IMR-90 (cell line): ENCODE measurements at regions not wholly inside any gene's neighbourhood (a gene's known extent, or its start where the extent isn't known, plus 50 kb on each side); places are given as distances from the start of the nearest gene placed in this dataset.
A peak's percentile ranks its signal among the peaks of the same experiment; 100 is the strongest.

ENCODE experiments used
- ATAC-seq: fragments of 200-7000 bp; cut with Tn5 transposase; 2 replicates; pipeline ENCODE4 v1.9.1; 2020; ENCODE audit warnings: low read depth, mild to moderate bottlenecking, moderate library complexity
- BruUV-seq: library from RNA; stranded (reverse); fragments of 400-500 nt; replicated peaks from 2 replicates; lab custom pipeline; 2021; lab: Mats Ljungman, UMichigan
- CTCF ChIA-PET: fragments of 300-600 bp; formaldehyde crosslinking; extraction: SDS; loops from one replicate; lab custom pipeline; 2021; ENCODE audit warnings: antibody characterized with exemption; lab: Yijun Ruan, JAX
- POLR2A ChIA-PET: fragments of 300-600 bp; sonication (Branson Sonifier 250); formaldehyde crosslinking; loops from one replicate; lab custom pipeline; 2022; ENCODE audit warnings: antibody characterized with exemption; ENCODE audit not compliant: unreplicated experiment; lab: Charles Lee
- DNase-seq: peaks from one replicate; pipeline ENCODE4 v3.0.0; 2013
- H2AFZ ChIP-seq: replicated peaks from 2 replicates; pipeline ENCODE3; 2013; ENCODE audit warnings: low read length, mild to moderate bottlenecking; ENCODE audit not compliant: poor library complexity
- H2AK5ac ChIP-seq: 2 replicates; pipeline ENCODE4 v1.6.1; 2013; ENCODE audit warnings: low read depth, low read length, inconsistent platforms
- H2AK9ac ChIP-seq: replicated peaks from 2 replicates; pipeline ENCODE3; 2013; ENCODE audit warnings: mild to moderate bottlenecking, low read depth, low read length, moderate library complexity; ENCODE audit not compliant: poor library complexity
- H2BK120ac ChIP-seq: 2 replicates; pipeline ENCODE4 v1.6.1; 2013; ENCODE audit warnings: low read depth, low read length, inconsistent platforms
- H2BK15ac ChIP-seq: 3 replicates; pipeline ENCODE4 v1.6.1; 2013; ENCODE audit warnings: low read depth, low read length, inconsistent platforms
- H2BK20ac ChIP-seq: 2 replicates; pipeline ENCODE4 v1.6.1; 2013; ENCODE audit warnings: low read depth, mild to moderate bottlenecking, inconsistent platforms, low read length, moderate library complexity
- H2BK5ac ChIP-seq: 2 replicates; pipeline ENCODE4 v1.6.1; 2013; ENCODE audit warnings: mild to moderate bottlenecking, low read depth, low read length, inconsistent platforms; ENCODE audit not compliant: poor library complexity, severe bottlenecking
- H3K14ac ChIP-seq: replicated peaks from 2 replicates; pipeline ENCODE4 v1.6.1; 2013; ENCODE audit warnings: low read depth, low read length, inconsistent platforms
- H3K18ac ChIP-seq: 2 replicates; pipeline ENCODE4 v1.6.1; 2013; ENCODE audit warnings: low read depth, low read length, control low read depth
- H3K23ac ChIP-seq: 2 replicates; pipeline ENCODE4 v1.6.1; 2013; ENCODE audit warnings: low read depth, low read length, inconsistent platforms
- H3K27ac ChIP-seq: 2 replicates; pipeline ENCODE4 v1.5.1; 2013; ENCODE audit warnings: mild to moderate bottlenecking, control low read depth, low read length; ENCODE audit not compliant: insufficient read depth
- H3K27me3 ChIP-seq: 2 replicates; pipeline ENCODE4 v1.6.1; 2013; ENCODE audit warnings: low read length; ENCODE audit not compliant: control insufficient read depth, insufficient read depth
- H3K36me3 ChIP-seq: 2 replicates; pipeline ENCODE4 v1.6.1; 2013; ENCODE audit warnings: low read length, mixed read lengths; ENCODE audit not compliant: control insufficient read depth, insufficient read depth
- H3K4ac ChIP-seq: 2 replicates; pipeline ENCODE4 v1.6.1; 2013; ENCODE audit warnings: low read depth, low read length, inconsistent platforms
- H3K4me1 ChIP-seq: 2 replicates; pipeline ENCODE4 v1.6.1; 2013; ENCODE audit warnings: low read length, mixed read lengths; ENCODE audit not compliant: control insufficient read depth, insufficient read depth
- H3K4me2 ChIP-seq: 2 replicates; pipeline ENCODE4 v1.6.1; 2013; ENCODE audit warnings: low read depth, mild to moderate bottlenecking, control low read depth, low read length, moderate library complexity
- H3K4me3 ChIP-seq: 2 replicates; pipeline ENCODE4 v1.5.1; 2013; ENCODE audit warnings: low read depth, mild to moderate bottlenecking, control low read depth, low read length, moderate library complexity; ENCODE audit not compliant: insufficient read depth
- H3K56ac ChIP-seq: 2 replicates; pipeline ENCODE4 v1.6.1; 2013; ENCODE audit warnings: low read length, inconsistent platforms; ENCODE audit not compliant: insufficient read depth; ENCODE audit errors: extremely low read depth
- H3K79me1 ChIP-seq, 2 experiments: 2 replicates each; pipeline ENCODE4 v1.6.1; 2013; ENCODE audit warnings: low read length in 2 of 2, inconsistent platforms in 1 of 2, low read depth in 1 of 2
- H3K9ac ChIP-seq: 2 replicates; pipeline ENCODE4 v1.6.1; 2013; ENCODE audit warnings: low read depth, low read length, control low read depth
- H3K9me1 ChIP-seq: 2 replicates; pipeline ENCODE4 v1.6.1; 2013; ENCODE audit warnings: low read length, inconsistent platforms; ENCODE audit not compliant: insufficient read depth
- H3K9me3 ChIP-seq: 2 replicates; pipeline ENCODE4 v1.6.1; 2013; ENCODE audit warnings: low read length; ENCODE audit not compliant: control insufficient read depth, insufficient read depth
- H4K20me1 ChIP-seq: 2 replicates; pipeline ENCODE4 v1.6.1; 2013; ENCODE audit warnings: low read length, inconsistent platforms; ENCODE audit not compliant: insufficient read depth
- H4K5ac ChIP-seq: 2 replicates; pipeline ENCODE4 v1.6.1; 2013; ENCODE audit warnings: mild to moderate bottlenecking, low read depth, low read length, control low read depth
- H4K8ac ChIP-seq, 2 experiments: 2 replicates each; pipeline ENCODE4 v1.6.1; 2013; ENCODE audit warnings: low read depth in 2 of 2, low read length in 2 of 2, control low read depth in 1 of 2, inconsistent platforms in 1 of 2
- H4K91ac ChIP-seq: 2 replicates; pipeline ENCODE4 v1.6.1; 2013; ENCODE audit warnings: low read depth, low read length, inconsistent platforms; ENCODE audit not compliant: insufficient read depth
- FOS ChIP-seq: fragments of 150-350 bp; IDR thresholded peaks from 2 replicates; pipeline ENCODE4 v1.6.1; 2016; ENCODE audit warnings: low read depth, low read length
- MAZ ChIP-seq: IDR thresholded peaks from 2 replicates; pipeline ENCODE4 v1.6.1; 2012; ENCODE audit warnings: low read depth, mild to moderate bottlenecking, low read length, improper control_type of control experiment, moderate library complexity, borderline replicate concordance
- dilution Hi-C: fragments of 300-500 bp; cut with HindIII; formaldehyde crosslinking; loops from one replicate; pipeline ENCODE4 v1.14.3; 2018; ENCODE audit warnings: low sequenced_read_pairs; ENCODE audit not compliant: unreplicated experiment
- in situ Hi-C: fragments of 300-500 bp; cut with MboI; formaldehyde crosslinking; loops from 3 replicates; pipeline ENCODE4 v1.14.3; 2019; ENCODE audit warnings: low sequenced_read_pairs, inconsistent platforms, mixed read lengths
- intact Hi-C: fragments of 100-400 bp; cut with micrococcal nuclease; formaldehyde crosslinking; loops from 2 replicates; pipeline ENCODE4 v1.10.0; 2022
- TF ChIP-seq, protein P1 (sequence below): fragments of 150-350 bp; IDR thresholded peaks from 2 replicates; pipeline ENCODE4 v1.6.1; 2016; ENCODE audit warnings: low read depth, mild to moderate bottlenecking, low read length, moderate library complexity, borderline replicate concordance

- Histone ChIP-seq H3K36me3 (no peaks in the 10 kb centered on the region), H3K18ac (no peak overlapping the region), H4K91ac (no peak overlapping the region), H3K4me3 (no peak overlapping the region), H4K8ac (no peak overlapping the region), H3K4me2 (no peak overlapping the region), H2BK120ac (no peak overlapping the region), H3K23ac (no peak overlapping the region), H3K9ac (no peak overlapping the region), H3K56ac (no peak overlapping the region), H2AK5ac (no peak overlapping the region), H2AFZ (no peak overlapping the region), H2BK15ac (no peak overlapping the region), H3K14ac (no peak overlapping the region), H4K20me1 (no peaks in the 10 kb centered on the region), H3K4ac (no peak overlapping the region), H3K27ac (no peak overlapping the region), H3K27me3 (no peaks in the 10 kb centered on the region), H4K5ac (no peak overlapping the region), H3K9me1 (no peaks in the 10 kb centered on the region), H3K9me3 (no peaks in the 10 kb centered on the region), H3K79me1 (no peaks in the 10 kb centered on the region), H3K4me1 (no peaks in the 10 kb centered on the region), H2BK5ac (no peak overlapping the region), H2AK9ac (no peak overlapping the region), H2BK20ac (no peak overlapping the region)
- CTCF ChIA-PET: no interaction called here
- in situ Hi-C loops (no loop called here), intact Hi-C loops (no loop called here), dilution Hi-C loops (no loop called here)
- TF ChIP-seq FOS: no peak
- TF ChIP-seq MAZ: no peak
- TF ChIP-seq, protein P1, sequence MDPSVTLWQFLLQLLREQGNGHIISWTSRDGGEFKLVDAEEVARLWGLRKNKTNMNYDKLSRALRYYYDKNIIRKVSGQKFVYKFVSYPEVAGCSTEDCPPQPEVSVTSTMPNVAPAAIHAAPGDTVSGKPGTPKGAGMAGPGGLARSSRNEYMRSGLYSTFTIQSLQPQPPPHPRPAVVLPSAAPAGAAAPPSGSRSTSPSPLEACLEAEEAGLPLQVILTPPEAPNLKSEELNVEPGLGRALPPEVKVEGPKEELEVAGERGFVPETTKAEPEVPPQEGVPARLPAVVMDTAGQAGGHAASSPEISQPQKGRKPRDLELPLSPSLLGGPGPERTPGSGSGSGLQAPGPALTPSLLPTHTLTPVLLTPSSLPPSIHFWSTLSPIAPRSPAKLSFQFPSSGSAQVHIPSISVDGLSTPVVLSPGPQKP: no peak
- ATAC-seq (no peak), DNase-seq (peak; percentile 2)
- POLR2A ChIA-PET: no interaction called here
- no TSS peak for BruUV-seq
These were observed 867.2 kb upstream of the RAG2 start for GRCh38 chr11:37465221-37465620.
